SK-N-SH (cell line): ENCODE measurements at regions not wholly inside any gene's neighbourhood (a gene's known extent, or its start where the extent isn't known, plus 50 kb on each side); places are given as distances from the start of the nearest gene placed in this dataset.

Experiments used
- CTCF ChIA-PET: fragments of 300-600, 350-600 bp; formaldehyde crosslinking; extraction: SDS; loops from one replicate; lab custom pipeline; 2021; lab: Yijun Ruan, JAX
- POLR2A ChIA-PET: fragments of 350-600 bp; sonication (Branson Sonifier 250); formaldehyde crosslinking; extraction: SDS; loops from one replicate; lab custom pipeline; 2020; ENCODE audit warnings: antibody characterized with exemption, inconsistent platforms; lab: Yijun Ruan, JAX
- DNase-seq: peaks from one replicate; pipeline ENCODE4 v3.0.0; 2012
- H2AFZ ChIP-seq: fragments of 200-600 bp; sonication (generic); 2 replicates; pipeline ENCODE4 v1.8.1; 2016; ENCODE audit warnings: antibody characterized with exemption, mild to moderate bottlenecking, low read depth
- H3F3A ChIP-seq: fragments of 200-600 bp; sonication (generic); replicated peaks from 2 replicates; pipeline ENCODE3; 2016; ENCODE audit warnings: antibody characterized with exemption, mild to moderate bottlenecking; ENCODE audit not compliant: insufficient read depth
- H3K27ac ChIP-seq, 2 experiments: fragments of 200-500 bp in 1 of 2; fragments of 200-600 bp in 1 of 2; sonication (Bioruptor generic) in 1 of 2; sonication (generic), shearing (Covaris generic) in 1 of 2; 2 replicates each; pipeline versions ENCODE4 v1.5.1 to v1.6.1; 2014 to 2016; ENCODE audit warnings: low read depth in 2 of 2, inconsistent platforms in 1 of 2, low read length in 1 of 2, mild to moderate bottlenecking in 1 of 2, mixed read lengths in 1 of 2
- H3K27me3 ChIP-seq: fragments of 200-600 bp; sonication (generic), shearing (Covaris generic); 2 replicates; pipeline ENCODE4 v1.6.1; 2016; ENCODE audit warnings: mixed run types; ENCODE audit not compliant: insufficient read depth
- H3K36me3 ChIP-seq, 2 experiments: fragments of 200-500 bp in 1 of 2; fragments of 200-600 bp in 1 of 2; sonication (Bioruptor generic) in 1 of 2; sonication (generic) in 1 of 2; replicated peaks in 1 of 2; 2 replicates each; pipeline versions ENCODE3 to v1.5.1; 2014 to 2016; ENCODE audit warnings: low read length in 1 of 2, mild to moderate bottlenecking in 1 of 2; ENCODE audit not compliant: insufficient read depth in 2 of 2, control insufficient read depth in 1 of 2
- H3K4me1 ChIP-seq, 2 experiments: fragments of 200-500 bp in 1 of 2; fragments of 200-600 bp in 1 of 2; sonication (Bioruptor generic) in 1 of 2; sonication (generic), shearing (Covaris generic) in 1 of 2; 2 replicates each; pipeline versions ENCODE4 v1.5.1 to v1.6.1; 2014 to 2016; ENCODE audit warnings: low read depth in 1 of 2, low read length in 1 of 2, mixed run types in 1 of 2; ENCODE audit not compliant: insufficient read depth in 2 of 2, control insufficient read depth in 1 of 2
- H3K4me2 ChIP-seq: fragments of 200-600 bp; sonication (generic), shearing (Covaris generic); 2 replicates; pipeline ENCODE4 v1.6.1; 2017; ENCODE audit warnings: mixed run types
- H3K4me3 ChIP-seq, 2 experiments: fragments of 200-500 bp in 1 of 2; fragments of 200-600 bp in 1 of 2; sonication (Bioruptor generic) in 1 of 2; sonication (generic), shearing (Covaris generic) in 1 of 2; 2 replicates each; pipeline versions ENCODE4 v1.5.1 to v1.8.1; 2014 to 2016; ENCODE audit warnings: low read depth in 2 of 2, inconsistent platforms in 1 of 2, low read length in 1 of 2, mild to moderate bottlenecking in 1 of 2, mixed read lengths in 1 of 2, moderate library complexity in 1 of 2
- H3K79me2 ChIP-seq: fragments of 200-600 bp; sonication (generic); 2 replicates; pipeline ENCODE4 v1.8.1; 2017; ENCODE audit warnings: mild to moderate bottlenecking; ENCODE audit not compliant: insufficient read depth
- H3K9ac ChIP-seq: fragments of 200-600 bp; sonication (generic); 2 replicates; pipeline ENCODE4 v1.6.1; 2017; ENCODE audit warnings: mixed run types
- H3K9me2 ChIP-seq: fragments of 200-600 bp; sonication (generic); 2 replicates; pipeline ENCODE4 v1.6.1; 2017; ENCODE audit warnings: mixed run types
- H3K9me3 ChIP-seq: fragments of 200-600 bp; sonication (generic); 2 replicates; pipeline ENCODE4 v1.6.1; 2017; ENCODE audit warnings: mixed run types, mild to moderate bottlenecking, moderate library complexity
- H4K20me1 ChIP-seq: fragments of 200-600 bp; sonication (generic); 2 replicates; pipeline ENCODE4 v1.6.1; 2017; ENCODE audit warnings: mild to moderate bottlenecking, mixed run types; ENCODE audit not compliant: insufficient read depth
- ELF1 ChIP-seq: IDR thresholded peaks from 2 replicates; pipeline ENCODE4 v1.4.0; 2012
- EP300 ChIP-seq, 2 experiments: IDR thresholded peaks; 2 replicates each; pipeline versions ENCODE4 v1.4.0 to v1.6.1; 2012; ENCODE audit warnings: borderline replicate concordance in 1 of 2, low read depth in 1 of 2, low read length in 1 of 2
- EZH2phosphoT487 ChIP-seq: fragments of 200-600 bp; sonication (generic); IDR thresholded peaks from 2 replicates; pipeline ENCODE4 v1.6.1; 2017; ENCODE audit warnings: low read depth, mixed run types, mild to moderate bottlenecking, antibody characterized with exemption, moderate library complexity, borderline replicate concordance
- FOSL2 ChIP-seq: IDR thresholded peaks from 2 replicates; pipeline ENCODE4 v1.4.0; 2012; ENCODE audit warnings: low read depth, mild to moderate bottlenecking, moderate library complexity, borderline replicate concordance
- FOXJ3 ChIP-seq: sonication (generic); formaldehyde crosslinking; IDR thresholded peaks from 2 replicates; pipeline ENCODE4 v1.5.1; 2020; ENCODE audit warnings: mild to moderate bottlenecking, missing genetic modification reagents
- GATA2 ChIP-seq: sonication (generic); formaldehyde crosslinking; IDR thresholded peaks from 2 replicates; pipeline ENCODE4 v1.5.0; 2020; ENCODE audit warnings: mild to moderate bottlenecking, missing genetic modification reagents
- IRF3 ChIP-seq: fragments of 150-350 bp; IDR thresholded peaks from 2 replicates; pipeline ENCODE4 v1.6.1; 2016; ENCODE audit warnings: mild to moderate bottlenecking, low read depth, low read length
- NFIC ChIP-seq: IDR thresholded peaks from 2 replicates; pipeline ENCODE4 v1.4.0; 2012; ENCODE audit warnings: borderline replicate concordance
- RCOR1 ChIP-seq: fragments of 150-350 bp; IDR thresholded peaks from 2 replicates; pipeline ENCODE4 v1.6.1; 2017; ENCODE audit warnings: antibody characterized with exemption, low read length
- RXRA ChIP-seq: IDR thresholded peaks from 2 replicates; pipeline ENCODE4 v1.4.0; 2012; ENCODE audit warnings: low read depth, mild to moderate bottlenecking, borderline replicate concordance
- SIN3A ChIP-seq: IDR thresholded peaks from 2 replicates; pipeline ENCODE4 v1.6.1; 2012; ENCODE audit warnings: low read depth, mild to moderate bottlenecking, low read length, moderate library complexity, borderline replicate concordance
- SMC3 ChIP-seq: IDR thresholded peaks from 2 replicates; pipeline ENCODE4 v1.6.1; 2012; ENCODE audit warnings: low read depth, low read length, improper control_type of control experiment
- TAF1 ChIP-seq: IDR thresholded peaks from 2 replicates; pipeline ENCODE4 v1.6.1; 2012; ENCODE audit warnings: low read depth, mild to moderate bottlenecking, low read length, moderate library complexity, borderline replicate concordance
- ZBTB33 ChIP-seq: IDR thresholded peaks from 2 replicates; pipeline ENCODE4 v1.4.0; 2012; ENCODE audit warnings: low read depth, borderline replicate concordance
- WGBS: methylation state at CpG from one replicate; pipeline ENCODE4 v1.1.6; 2017; ENCODE audit warnings: low lambda C conversion rate; 5-methylcytosine and 5-hydroxymethylcytosine counted together
- TF ChIP-seq, protein P1 (sequence below): IDR thresholded peaks from 2 replicates; pipeline ENCODE4; 2012
- TF ChIP-seq, protein P2 (sequence below): fragments of 150-350 bp; IDR thresholded peaks from 2 replicates; pipeline ENCODE4 v1.6.1; 2017; ENCODE audit warnings: antibody characterized with exemption, low read length, low read depth, borderline replicate concordance

- POLR2A ChIA-PET: no interaction called here
- Histone ChIP-seq H2AFZ (no peak overlapping the region), H3K4me3 (no peak overlapping the region), H3K27ac (no peak overlapping the region)
- no peak for DNase-seq
- TF ChIP-seq ZBTB33 (no peak), GATA2 (CRISPR knock-in tag) (no peak), FOXJ3 (no peak), SMC3 (no peak), NFIC (no peak), EZH2phosphoT487 (no peak), RCOR1 (no peak), IRF3 (no peak), SIN3A (no peak), TAF1 (no peak), RXRA (no peak), EP300 (IDR thresholded peaks at IDR 0.05; ENCODE audit: borderline replicate concordance in 1 of 2, low read depth in 1 of 2, low read length in 1 of 2) (no peak), FOSL2 (no peak), ELF1 (no peak)
- TF ChIP-seq, protein P1, sequence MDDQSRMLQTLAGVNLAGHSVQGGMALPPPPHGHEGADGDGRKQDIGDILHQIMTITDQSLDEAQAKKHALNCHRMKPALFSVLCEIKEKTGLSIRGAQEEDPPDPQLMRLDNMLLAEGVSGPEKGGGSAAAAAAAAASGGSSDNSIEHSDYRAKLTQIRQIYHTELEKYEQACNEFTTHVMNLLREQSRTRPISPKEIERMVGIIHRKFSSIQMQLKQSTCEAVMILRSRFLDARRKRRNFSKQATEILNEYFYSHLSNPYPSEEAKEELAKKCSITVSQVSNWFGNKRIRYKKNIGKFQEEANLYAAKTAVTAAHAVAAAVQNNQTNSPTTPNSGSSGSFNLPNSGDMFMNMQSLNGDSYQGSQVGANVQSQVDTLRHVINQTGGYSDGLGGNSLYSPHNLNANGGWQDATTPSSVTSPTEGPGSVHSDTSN: no peak
- TF ChIP-seq, protein P2, sequence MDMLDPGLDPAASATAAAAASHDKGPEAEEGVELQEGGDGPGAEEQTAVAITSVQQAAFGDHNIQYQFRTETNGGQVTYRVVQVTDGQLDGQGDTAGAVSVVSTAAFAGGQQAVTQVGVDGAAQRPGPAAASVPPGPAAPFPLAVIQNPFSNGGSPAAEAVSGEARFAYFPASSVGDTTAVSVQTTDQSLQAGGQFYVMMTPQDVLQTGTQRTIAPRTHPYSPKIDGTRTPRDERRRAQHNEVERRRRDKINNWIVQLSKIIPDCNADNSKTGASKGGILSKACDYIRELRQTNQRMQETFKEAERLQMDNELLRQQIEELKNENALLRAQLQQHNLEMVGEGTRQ: no peak
- TF ChIP-seq, all 33 proteins: peak for 0
- WGBS: 97% methylated on average over 1 of the region's 1 CpG
- Histone ChIP-seq H3K4me2 (no peak overlapping the region), H3K4me1 (peaks cover 2 to 7% of the 10 kb centered on the region in 2 experiments; a peak in 3 of 4 replicates), H3K9ac (no peak overlapping the region), H4K20me1 (no peaks in the 10 kb centered on the region), H3K79me2 (no peaks in the 10 kb centered on the region), H3K9me3 (no peaks in the 10 kb centered on the region), H3F3A (peaks cover 6% of the 10 kb centered on the region), H3K27me3 (no peaks in the 10 kb centered on the region), H3K36me3 (no peaks in the 10 kb centered on the region), H3K9me2 (no peaks in the 10 kb centered on the region)
- CTCF ChIA-PET: no interaction called here
Measured at GRCh38 chr13:79815041-79815440, 334.1 kb downstream of the NDFIP2 start.
